Glutamatergic neuron (in vitro differentiated cells): ENCODE measurements at regions not wholly inside any gene's neighbourhood (a gene's known extent, or its start where the extent isn't known, plus 50 kb on each side); places are given as distances from the start of the nearest gene placed in this dataset.

Source experiments
- DNase-seq: peaks from one replicate; pipeline ENCODE4 v3.0.0; 2022
- H3K27ac Mint-ChIP-seq: one replicate; pipeline ENCODE4 v1.8.0; 2020; ENCODE audit warnings: mild to moderate bottlenecking, mixed read lengths, inconsistent platforms; ENCODE audit not compliant: unreplicated experiment
- H3K27me3 Mint-ChIP-seq: one replicate; pipeline ENCODE4 v1.8.0; 2020; ENCODE audit warnings: mild to moderate bottlenecking, moderate library complexity, mixed read lengths, inconsistent platforms; ENCODE audit not compliant: unreplicated experiment
- H3K36me3 Mint-ChIP-seq: one replicate; pipeline ENCODE4 v1.8.0; 2020; ENCODE audit warnings: mild to moderate bottlenecking, mixed read lengths, inconsistent platforms; ENCODE audit not compliant: unreplicated experiment
- H3K4me1 Mint-ChIP-seq: one replicate; pipeline ENCODE4 v1.8.0; 2020; ENCODE audit warnings: mild to moderate bottlenecking, low read depth, mixed read lengths, inconsistent platforms; ENCODE audit not compliant: unreplicated experiment
- H3K4me3 Mint-ChIP-seq: one replicate; pipeline ENCODE4 v1.8.0; 2020; ENCODE audit warnings: mild to moderate bottlenecking, mixed read lengths, inconsistent platforms; ENCODE audit not compliant: unreplicated experiment
- H3K9me3 Mint-ChIP-seq: one replicate; pipeline ENCODE4 v1.8.0; 2020; ENCODE audit warnings: mild to moderate bottlenecking, moderate library complexity, mixed read lengths, inconsistent platforms; ENCODE audit not compliant: unreplicated experiment
- CTCF ChIP-seq: fragments of 200-600 bp; sonication (generic); IDR thresholded peaks from one replicate; pipeline ENCODE4 v1.5.0; 2021; ENCODE audit not compliant: partially characterized antibody, unreplicated experiment

- Mint-ChIP-seq H3K4me3 (no peak overlapping the region), H3K27me3 (peaks cover 3% of the 10 kb centered on the region), H3K4me1 (peaks cover 10% of the 10 kb centered on the region), H3K9me3 (peaks cover 2% of the 10 kb centered on the region), H3K27ac (no peak overlapping the region), H3K36me3 (no peaks in the 10 kb centered on the region)
- no peak for DNase-seq
- no peak for TF ChIP-seq CTCF
These were observed 166.8 kb downstream of the BCOR start for GRCh38 chrX:39930786-39931528.

- TF ChIP-seq CTCF, result no peak
- DNase-seq, result no peak
- Mint-ChIP-seq H3K36me3 (no peaks in the 10 kb centered on the region), H3K27ac (no peak overlapping the region), H3K27me3 (peaks cover 3% of the 10 kb centered on the region), H3K4me3 (no peak overlapping the region), H3K4me1 (peaks cover 11% of the 10 kb centered on the region), H3K9me3 (peaks cover 2% of the 10 kb centered on the region)
These were observed 166.1 kb downstream of the BCOR start for GRCh38 chrX:39931529-39932282.

GRCh38 chrX:39935411-39936064, 162.2 kb downstream of the BCOR start:
- Mint-ChIP-seq H3K9me3 (no peaks in the 10 kb centered on the region), H3K4me3 (no peak overlapping the region), H3K27me3 (no peaks in the 10 kb centered on the region), H3K4me1 (peaks cover 3% of the 10 kb centered on the region), H3K27ac (no peak overlapping the region), H3K36me3 (no peaks in the 10 kb centered on the region)
- no peak for TF ChIP-seq CTCF
- DNase-seq, result no peak

GRCh38 chrX:39936886-39937770, 160.6 kb downstream of the BCOR start:
- Mint-ChIP-seq H3K27ac (no peak overlapping the region), H3K27me3 (no peaks in the 10 kb centered on the region), H3K36me3 (no peaks in the 10 kb centered on the region), H3K4me3 (no peak overlapping the region), H3K4me1 (peaks cover 2% of the 10 kb centered on the region), H3K9me3 (no peaks in the 10 kb centered on the region)
- no peak for DNase-seq
- no peak for TF ChIP-seq CTCF
